Uterus (tissue), 3 donors: ENCODE measurements at regions not wholly inside any gene's neighbourhood (a gene's known extent, or its start where the extent isn't known, plus 50 kb on each side); places are given as distances from the start of the nearest gene placed in this dataset.

Source experiments
- DNase-seq, 2 donors: peaks; one replicate each; pipeline ENCODE4 v3.0.0-alpha.2; 2019 to 2020
- H3K27ac ChIP-seq, 2 donors: fragments of 200-600 bp; sonication (generic); 1 replicate in 1 of 2; 2 replicates in 1 of 2; pipeline ENCODE4 v1.5.1; 2016 to 2018
- H3K27me3 ChIP-seq, 2 donors: fragments of 200-600 bp; sonication (generic); one replicate each; pipeline ENCODE4 v1.5.1; 2018 to 2019; ENCODE audit warnings: control low read depth in 1 of 2
- H3K36me3 ChIP-seq, 2 donors: fragments of 200-600 bp; sonication (generic); one replicate each; pipeline ENCODE4 v1.5.1; 2019; ENCODE audit warnings: control low read depth in 1 of 2
- H3K4me1 ChIP-seq, 2 donors: fragments of 200-600 bp; sonication (generic); one replicate each; pipeline ENCODE4 v1.5.1; 2018 to 2019; ENCODE audit warnings: control low read depth in 1 of 2
- H3K4me3 ChIP-seq, 2 donors: fragments of 200-600 bp; sonication (generic); 1 replicate in 1 of 2; 2 replicates in 1 of 2; pipeline ENCODE4 v1.5.1; 2018 to 2019; ENCODE audit warnings: mild to moderate bottlenecking in 1 of 2
- H3K9me3 ChIP-seq, 2 donors: fragments of 200-600 bp; sonication (generic); one replicate each; pipeline ENCODE4 v1.5.1; 2019; ENCODE audit warnings: control low read depth in 1 of 2
- CTCF ChIP-seq, 4 experiments: fragments of 200-600 bp in 2 of 4; fragments of 450-650 bp in 2 of 4; sonication (generic) in 2 of 4; IDR thresholded peaks; one replicate each; pipeline ENCODE4 v1.5.1; 2016 to 2019; ENCODE audit warnings: antibody characterized with exemption in 4 of 4, mild to moderate bottlenecking in 2 of 4, moderate library complexity in 1 of 4
- POLR2A ChIP-seq, 2 donors: fragments of 450-650 bp; IDR thresholded peaks; one replicate each; pipeline ENCODE4 v1.6.1; 2016; ENCODE audit warnings: antibody characterized with exemption in 2 of 2, mild to moderate bottlenecking in 1 of 2, moderate library complexity in 1 of 2
- intact Hi-C: fragments of 100-400 bp; cut with DNase I; formaldehyde crosslinking; loops from one replicate; pipeline ENCODE4 v1.15.1; 2023; ENCODE audit warnings: low total_unique reads
- donor health status: DM: yes; HTN: yes; CAD: no.

GRCh38 chr10:8998751-8999150 lies 944.3 kb downstream of the GATA3 start:
- TF ChIP-seq CTCF (IDR thresholded peaks at IDR 0.05) (no peak), POLR2A (IDR thresholded peaks at IDR 0.05) (no peak)
- Histone ChIP-seq H3K27me3 (no peaks in the 10 kb centered on the region), H3K9me3 (no peaks in the 10 kb centered on the region), H3K27ac (no peak overlapping the region), H3K4me1 (no peaks in the 10 kb centered on the region), H3K36me3 (no peaks in the 10 kb centered on the region), H3K4me3 (no peak overlapping the region)
- intact Hi-C loops, result no loop called here
- no peak for DNase-seq

- H3K36me3 ChIP-seq, result no peaks in the 10 kb centered on the region
- H3K4me3 ChIP-seq, result no peak overlapping the region
- no peaks in the 10 kb centered on the region for H3K27me3 ChIP-seq
- H3K4me1 ChIP-seq, result no peaks in the 10 kb centered on the region
- H3K27ac ChIP-seq, result no peak overlapping the region
- intact Hi-C loops, result no loop called here
- DNase-seq, result no peak
- no peak for TF ChIP-seq POLR2A (IDR thresholded peaks at IDR 0.05)
- TF ChIP-seq CTCF (IDR thresholded peaks at IDR 0.05), result no peak
- no peaks in the 10 kb centered on the region for H3K9me3 ChIP-seq
Observed at GRCh38 chr10:9003122-9003521, 948.6 kb downstream of the GATA3 start.

GRCh38 chr10:9004736-9005135 lies 950.2 kb downstream of the GATA3 start:
- no peaks in the 10 kb centered on the region for H3K4me1 ChIP-seq
- no peaks in the 10 kb centered on the region for H3K36me3 ChIP-seq
- intact Hi-C loops, result no loop called here
- no peaks in the 10 kb centered on the region for H3K9me3 ChIP-seq
- H3K27me3 ChIP-seq, result no peaks in the 10 kb centered on the region
- H3K27ac ChIP-seq, result no peak overlapping the region
- no peak overlapping the region for H3K4me3 ChIP-seq
- no peak for TF ChIP-seq POLR2A (IDR thresholded peaks at IDR 0.05)
- TF ChIP-seq CTCF (IDR thresholded peaks at IDR 0.05), result no peak
- no peak for DNase-seq

- Histone ChIP-seq H3K27ac (no peak overlapping the region), H3K4me3 (no peak overlapping the region), H3K4me1 (no peaks in the 10 kb centered on the region), H3K27me3 (no peaks in the 10 kb centered on the region), H3K9me3 (no peaks in the 10 kb centered on the region), H3K36me3 (no peaks in the 10 kb centered on the region)
- no peak for DNase-seq
- intact Hi-C loops, result no loop called here
- TF ChIP-seq POLR2A (IDR thresholded peaks at IDR 0.05), result no peak
- TF ChIP-seq CTCF (IDR thresholded peaks at IDR 0.05), result no peak
Observed at GRCh38 chr10:9009505-9009904, 955.0 kb downstream of the GATA3 start.

GRCh38 chr10:9010093-9010492 lies 955.6 kb downstream of the GATA3 start:
- intact Hi-C loops, result no loop called here
- H3K9me3 ChIP-seq, result no peaks in the 10 kb centered on the region
- no peaks in the 10 kb centered on the region for H3K4me1 ChIP-seq
- no peak overlapping the region for H3K27ac ChIP-seq
- H3K4me3 ChIP-seq, result no peak overlapping the region
- TF ChIP-seq CTCF (IDR thresholded peaks at IDR 0.05) (no peak), POLR2A (IDR thresholded peaks at IDR 0.05) (no peak)
- H3K36me3 ChIP-seq, result no peaks in the 10 kb centered on the region
- DNase-seq, result no peak
- no peaks in the 10 kb centered on the region for H3K27me3 ChIP-seq
